GM21717 (cell line): ENCODE measurements at regions not wholly inside any gene's neighbourhood (a gene's known extent, or its start where the extent isn't known, plus 50 kb on each side); places are given as distances from the start of the nearest gene placed in this dataset.

Experiments
- ATAC-seq: cut with Tn5 transposase; IDR thresholded peaks from one replicate; pipeline ENCODE4 v1.9.1; 2021; ENCODE audit warnings: mild to moderate bottlenecking, moderate library complexity; ENCODE audit not compliant: unreplicated experiment

DNA sequence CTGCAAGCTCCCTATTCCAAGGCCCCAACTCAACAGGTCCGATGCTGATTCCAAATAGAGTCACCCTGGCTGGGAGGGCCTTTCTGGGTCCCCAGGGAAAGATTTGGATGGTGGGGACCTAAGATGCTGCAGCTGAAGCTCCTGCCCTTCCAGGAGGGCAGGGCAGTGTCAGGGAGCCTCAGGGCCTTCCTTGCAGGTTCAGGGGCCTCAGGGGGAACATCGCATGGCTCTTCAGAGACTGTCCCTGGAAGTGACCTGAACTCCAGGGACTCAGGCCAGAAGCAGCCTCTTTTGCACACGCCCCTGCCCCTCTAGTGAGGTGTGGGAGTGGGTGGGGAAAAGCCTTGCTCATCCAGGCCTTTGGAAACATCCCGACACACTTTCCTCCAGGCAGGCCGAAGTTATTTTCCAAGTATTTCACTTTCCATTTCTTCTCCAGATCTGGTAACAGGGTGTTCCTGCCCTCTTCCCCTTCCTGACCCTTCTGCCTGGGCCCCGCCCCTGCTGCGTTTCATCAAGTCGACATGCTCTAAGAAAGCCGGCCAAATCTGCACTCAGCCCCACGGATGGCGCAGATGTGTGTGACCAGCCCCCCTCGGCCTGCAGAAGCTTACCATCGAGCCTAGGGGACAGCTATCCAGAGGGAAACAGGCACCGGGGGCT is 159.5 kb downstream of the FGF18 start:
- ATAC-seq, result no peak

DNA sequence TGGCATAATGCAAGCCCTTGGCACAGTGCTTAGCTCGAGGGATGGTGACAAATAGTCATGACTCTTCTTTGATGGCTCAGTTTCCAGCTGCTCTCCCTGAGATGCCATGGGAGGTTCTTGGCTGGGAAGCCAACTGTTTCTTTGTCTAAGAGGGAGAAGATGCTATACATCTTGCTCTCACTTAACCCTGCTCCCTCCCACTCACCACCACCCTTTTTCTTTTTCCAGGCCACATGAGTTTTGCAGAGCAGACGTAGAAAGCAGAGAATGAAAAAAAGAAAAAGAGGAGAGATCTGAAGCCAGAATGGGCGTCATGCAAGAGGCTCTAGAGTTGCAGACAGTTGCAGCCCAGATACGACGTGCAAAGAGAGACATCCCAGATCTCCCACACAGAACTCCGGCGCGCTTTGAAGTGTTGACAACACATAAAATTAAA is 160.5 kb downstream of the FGF18 start:
- no peak for ATAC-seq

DNA sequence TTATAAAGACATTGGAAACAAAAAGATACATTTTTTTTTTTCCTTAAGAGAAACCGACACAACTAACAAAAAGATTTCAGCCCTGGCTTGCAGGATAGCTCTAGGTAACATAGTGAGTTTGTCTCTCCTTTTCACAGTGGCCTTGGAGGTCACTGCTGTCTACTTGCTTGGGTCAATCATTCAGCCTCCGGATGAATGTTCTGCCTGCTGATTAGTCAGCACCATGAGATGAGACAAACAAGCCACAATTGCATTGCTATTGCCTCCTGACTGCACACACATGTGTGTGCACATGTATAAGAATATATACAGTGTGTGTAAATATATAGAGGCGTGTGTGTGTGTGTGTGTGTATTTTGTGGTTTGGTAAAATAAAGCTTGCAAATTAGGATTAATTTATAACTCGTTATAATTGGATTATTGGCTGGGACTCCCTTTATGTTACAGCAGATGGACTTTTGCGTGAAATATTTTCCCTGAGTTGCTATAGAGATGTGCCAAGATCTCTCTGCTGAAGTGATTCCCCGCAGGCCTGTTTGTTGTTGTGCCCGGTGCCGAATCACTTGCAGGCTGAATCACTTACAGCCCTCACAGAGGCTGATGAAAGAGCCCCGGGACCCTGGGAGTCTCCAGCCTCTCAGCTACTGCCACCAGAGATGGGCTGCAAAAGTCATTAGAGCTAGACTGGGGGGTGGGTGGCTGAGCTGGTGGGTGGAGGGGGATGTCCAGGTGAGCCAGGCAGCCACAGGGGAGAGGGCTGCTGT is 161.2 kb downstream of the FGF18 start:
- ATAC-seq, result no peak

GRCh38 chr5:171581781-171582180 is 162.3 kb downstream of the FGF18 start:
- no peak for ATAC-seq

- no peak for ATAC-seq
Observed at GRCh38 chr5:171582849-171583248, 163.4 kb downstream of the FGF18 start.

- ATAC-seq, result no peak
Observed at GRCh38 chr5:171585981-171586380, 166.5 kb downstream of the FGF18 start.

GRCh38 chr5:171586436-171586835 is 167.0 kb downstream of the FGF18 start:
- ATAC-seq, result no peak

DNA sequence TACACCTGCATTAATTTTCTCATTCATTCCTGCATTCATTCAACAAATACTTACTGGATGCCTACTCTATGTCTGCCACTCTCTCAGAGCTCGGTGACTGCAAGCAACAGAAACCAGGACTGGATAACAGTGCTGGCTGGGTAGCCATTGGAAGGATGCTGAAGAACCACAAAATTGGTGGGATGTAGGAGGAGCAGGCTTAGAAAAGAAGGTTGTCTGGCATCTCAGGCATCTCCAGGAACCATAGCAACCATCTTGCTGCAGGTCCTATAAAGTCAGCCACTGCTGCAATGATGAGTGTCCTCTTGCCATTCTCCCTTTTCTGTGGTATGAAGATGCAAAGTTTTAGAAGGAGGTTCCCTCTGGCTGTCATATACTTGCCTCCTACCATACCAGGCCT is 168.6 kb downstream of the FGF18 start:
- ATAC-seq, result no peak

- ATAC-seq, result no peak
Observed at GRCh38 chr5:171588790-171589189, 169.3 kb downstream of the FGF18 start.

DNA sequence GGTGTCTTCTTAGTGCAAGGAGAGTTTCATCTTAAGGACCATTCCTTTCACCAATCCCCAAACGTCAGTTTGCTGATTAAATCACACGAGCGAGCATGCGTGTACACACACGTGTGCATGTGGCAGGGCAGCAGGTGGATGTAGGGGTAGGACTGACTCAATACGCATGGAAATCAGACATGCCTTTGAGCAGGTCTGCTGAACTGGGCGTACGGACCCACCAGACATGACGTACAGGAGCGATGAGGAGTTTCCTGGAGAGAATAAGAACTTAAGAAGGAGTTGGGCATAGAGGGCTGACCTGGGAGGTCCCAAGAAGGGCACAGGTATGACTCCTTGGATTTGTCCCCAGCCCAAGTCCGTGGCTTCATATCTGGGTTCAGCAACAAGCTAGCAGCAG is 170.0 kb downstream of the FGF18 start:
- no peak for ATAC-seq

GRCh38 chr5:171592076-171592475 is 172.6 kb downstream of the FGF18 start:
- no peak for ATAC-seq

GRCh38 chr5:171592736-171593135 is 173.3 kb downstream of the FGF18 start:
- no peak for ATAC-seq

DNA sequence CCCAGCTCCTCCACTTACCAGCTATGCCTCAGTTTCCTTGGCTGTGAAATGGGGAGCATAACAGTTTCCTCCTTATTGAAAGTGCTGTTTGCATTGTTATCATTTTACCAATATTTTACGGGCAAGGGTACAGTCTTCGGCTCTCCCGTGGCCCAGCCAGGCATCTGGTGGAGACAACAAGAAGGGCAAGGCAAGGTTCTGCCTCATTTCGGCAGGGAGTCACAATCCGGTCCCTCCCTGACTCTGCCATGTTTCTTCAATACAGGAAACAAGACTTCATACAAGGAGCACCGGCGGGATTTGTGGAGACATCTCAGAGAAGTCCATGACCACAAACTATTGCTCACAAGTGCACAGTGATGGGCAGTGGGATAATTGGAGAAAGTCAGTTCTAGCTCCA is 174.0 kb downstream of the FGF18 start:
- ATAC-seq, result no peak

GRCh38 chr5:171593976-171594375 is 174.5 kb downstream of the FGF18 start:
- no peak for ATAC-seq

DNA sequence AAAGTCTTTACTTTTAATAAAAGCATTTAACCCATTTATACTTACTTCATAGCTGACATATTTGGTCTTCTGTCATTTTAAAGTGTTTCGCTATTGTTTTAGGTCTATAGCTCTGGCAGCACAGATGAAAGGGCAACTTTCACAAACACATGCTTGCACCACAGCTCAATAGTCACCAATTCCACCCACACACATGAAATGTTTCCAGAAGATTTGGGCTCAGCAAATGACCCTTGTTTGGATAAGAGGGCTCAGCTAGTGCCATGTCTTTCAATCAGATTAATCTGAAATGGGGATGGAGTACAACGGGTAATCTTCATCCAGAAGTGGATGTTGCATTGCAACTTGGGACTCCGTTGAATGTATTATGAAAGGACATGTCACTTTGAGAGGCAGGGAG is 176.0 kb downstream of the FGF18 start:
- ATAC-seq, result peak; percentile 12

GRCh38 chr5:171595801-171596231 is 176.4 kb downstream of the FGF18 start:
- peak; percentile 85 for ATAC-seq

DNA sequence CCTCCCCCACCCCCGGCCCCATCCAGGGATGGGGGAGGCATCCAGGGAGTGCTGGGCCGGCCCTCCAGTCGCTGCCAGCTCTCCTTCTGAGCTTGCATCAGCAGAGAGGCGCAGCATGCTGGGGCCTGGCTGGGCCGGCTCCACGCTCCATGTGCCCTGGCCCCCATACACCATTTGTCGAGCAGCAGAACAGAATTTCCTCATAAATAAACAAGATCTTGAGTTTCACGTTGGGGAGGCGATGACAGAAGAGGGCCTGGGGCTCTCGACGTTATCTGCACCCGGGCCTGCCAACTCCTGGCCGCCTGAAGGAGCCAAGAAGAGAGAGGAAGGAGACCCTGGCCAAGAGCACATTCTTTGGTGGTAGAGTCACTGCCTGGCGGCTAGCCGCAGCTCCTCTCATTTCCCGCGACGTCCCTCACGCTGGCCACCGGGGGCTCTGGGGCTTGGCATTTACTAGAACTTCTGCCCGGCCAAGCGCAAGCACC is 177.0 kb downstream of the FGF18 start:
- ATAC-seq, result no peak

- no peak for ATAC-seq
Observed at GRCh38 chr5:171597946-171598640, 178.6 kb downstream of the FGF18 start.

DNA sequence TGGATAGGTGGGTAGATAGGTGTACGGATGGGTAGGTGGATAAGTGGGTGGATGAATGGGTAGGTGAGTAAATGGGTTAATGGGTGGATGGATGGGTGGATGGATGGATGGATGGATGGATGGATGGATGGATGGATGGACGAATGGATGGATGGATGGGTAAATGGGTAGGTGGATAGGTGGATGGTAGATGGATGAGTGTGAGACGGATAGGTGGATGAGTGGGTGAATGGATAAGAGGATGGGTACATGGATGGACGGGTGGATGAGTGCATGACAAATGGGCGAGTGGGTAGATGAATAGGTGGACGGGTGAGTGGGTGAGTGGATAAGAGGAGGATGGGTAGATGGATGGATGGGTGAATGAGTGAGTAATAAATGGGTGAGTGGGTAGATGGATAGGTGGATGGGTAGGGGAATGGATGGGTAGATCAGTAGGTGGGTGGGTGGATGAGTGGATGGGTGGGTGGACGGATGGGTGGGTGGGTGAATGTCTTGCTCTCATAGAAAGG is 179.2 kb downstream of the FGF18 start:
- no peak for ATAC-seq

GRCh38 chr5:171599411-171599810 is 180.0 kb downstream of the FGF18 start:
- ATAC-seq, result no peak

- ATAC-seq, result no peak
Observed at GRCh38 chr5:171599957-171600612, 180.6 kb downstream of the FGF18 start.
